Lower leg skin (tissue), 4 donors: ENCODE measurements at regions not wholly inside any gene's neighbourhood (a gene's known extent, or its start where the extent isn't known, plus 50 kb on each side); places are given as distances from the start of the nearest gene placed in this dataset.

Source experiments
- DNase-seq, 2 donors: peaks; one replicate each; pipeline ENCODE4 v3.0.0-alpha.2; 2019; ENCODE audit warnings: low spot score in 2 of 2
- H3K4me3 ChIP-seq: fragments of 200-600 bp; sonication (generic); 2 replicates; pipeline ENCODE4 v1.5.1; 2017; ENCODE audit warnings: mild to moderate bottlenecking, low read depth; ENCODE audit not compliant: poor library complexity, severe bottlenecking
- POLR2A ChIP-seq, 2 donors: fragments of 450-650 bp; IDR thresholded peaks; one replicate each; pipeline ENCODE4 v1.6.1; 2016 to 2017; ENCODE audit warnings: antibody characterized with exemption in 2 of 2, mild to moderate bottlenecking in 1 of 2, moderate library complexity in 1 of 2
- WGBS, 2 donors: methylation state at CpG; one replicate each; pipeline ENCODE4 v1.1.5; 2018; 5-methylcytosine and 5-hydroxymethylcytosine counted together
- intact Hi-C: fragments of 100-400 bp; cut with DNase I; formaldehyde crosslinking; loops from one replicate; pipeline ENCODE4 v1.15.0; 2023; ENCODE audit warnings: low total_unique reads
- TF ChIP-seq, protein P1 (sequence below), 3 donors: fragments of 450-650 bp; IDR thresholded peaks; one replicate each; pipeline ENCODE4 v1.5.1; 2016; ENCODE audit warnings: antibody characterized with exemption in 3 of 3, mild to moderate bottlenecking in 3 of 3, moderate library complexity in 2 of 3

DNA sequence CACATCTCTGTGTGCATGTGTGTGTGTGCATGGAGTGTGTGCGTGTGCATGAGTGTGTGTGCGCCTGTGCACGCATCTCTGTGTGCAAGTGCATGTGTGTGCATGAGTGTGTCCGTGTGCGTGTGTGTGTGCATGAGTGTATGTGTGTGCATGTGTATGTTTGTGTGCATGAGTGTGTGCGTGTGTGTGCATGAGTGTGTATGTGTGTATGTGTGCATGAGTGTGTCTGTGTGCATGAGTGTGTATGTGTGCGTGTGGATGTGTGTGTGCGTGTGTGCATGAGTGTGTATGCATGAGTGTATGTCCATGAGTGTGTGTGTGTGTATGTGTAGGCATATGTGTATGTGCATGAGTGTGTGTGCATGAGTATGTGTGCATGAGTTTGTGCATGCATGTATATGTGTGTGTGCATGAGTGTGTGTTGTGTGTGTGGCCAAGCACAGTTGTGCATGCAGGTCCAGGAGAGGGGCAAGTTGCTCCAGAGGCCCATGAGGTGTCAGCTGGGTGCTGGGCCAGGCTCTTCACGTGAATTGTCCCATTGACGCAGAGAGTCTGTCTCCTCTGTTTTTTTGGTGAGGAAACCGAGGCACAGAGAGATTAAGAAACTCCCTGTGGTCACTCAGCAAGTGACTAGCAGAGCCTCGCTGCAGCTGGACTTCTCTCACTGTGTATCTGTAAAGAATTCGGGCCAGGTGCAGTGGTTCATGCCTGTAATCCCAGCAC is 75.5 kb downstream of the ASB1 start:
- H3K4me3 ChIP-seq, result no peak overlapping the region
- DNase-seq, result peak in 1 of 2 donors; percentile 26
- TF ChIP-seq, protein P1, sequence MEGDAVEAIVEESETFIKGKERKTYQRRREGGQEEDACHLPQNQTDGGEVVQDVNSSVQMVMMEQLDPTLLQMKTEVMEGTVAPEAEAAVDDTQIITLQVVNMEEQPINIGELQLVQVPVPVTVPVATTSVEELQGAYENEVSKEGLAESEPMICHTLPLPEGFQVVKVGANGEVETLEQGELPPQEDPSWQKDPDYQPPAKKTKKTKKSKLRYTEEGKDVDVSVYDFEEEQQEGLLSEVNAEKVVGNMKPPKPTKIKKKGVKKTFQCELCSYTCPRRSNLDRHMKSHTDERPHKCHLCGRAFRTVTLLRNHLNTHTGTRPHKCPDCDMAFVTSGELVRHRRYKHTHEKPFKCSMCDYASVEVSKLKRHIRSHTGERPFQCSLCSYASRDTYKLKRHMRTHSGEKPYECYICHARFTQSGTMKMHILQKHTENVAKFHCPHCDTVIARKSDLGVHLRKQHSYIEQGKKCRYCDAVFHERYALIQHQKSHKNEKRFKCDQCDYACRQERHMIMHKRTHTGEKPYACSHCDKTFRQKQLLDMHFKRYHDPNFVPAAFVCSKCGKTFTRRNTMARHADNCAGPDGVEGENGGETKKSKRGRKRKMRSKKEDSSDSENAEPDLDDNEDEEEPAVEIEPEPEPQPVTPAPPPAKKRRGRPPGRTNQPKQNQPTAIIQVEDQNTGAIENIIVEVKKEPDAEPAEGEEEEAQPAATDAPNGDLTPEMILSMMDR (IDR thresholded peaks at IDR 0.05), result no peak
- no peak for TF ChIP-seq POLR2A (IDR thresholded peaks at IDR 0.05)
- intact Hi-C loops, result no loop called here
- 95 to 97% methylated on average over 13 of the region's 13 CpGs for WGBS, 2 donors

DNA sequence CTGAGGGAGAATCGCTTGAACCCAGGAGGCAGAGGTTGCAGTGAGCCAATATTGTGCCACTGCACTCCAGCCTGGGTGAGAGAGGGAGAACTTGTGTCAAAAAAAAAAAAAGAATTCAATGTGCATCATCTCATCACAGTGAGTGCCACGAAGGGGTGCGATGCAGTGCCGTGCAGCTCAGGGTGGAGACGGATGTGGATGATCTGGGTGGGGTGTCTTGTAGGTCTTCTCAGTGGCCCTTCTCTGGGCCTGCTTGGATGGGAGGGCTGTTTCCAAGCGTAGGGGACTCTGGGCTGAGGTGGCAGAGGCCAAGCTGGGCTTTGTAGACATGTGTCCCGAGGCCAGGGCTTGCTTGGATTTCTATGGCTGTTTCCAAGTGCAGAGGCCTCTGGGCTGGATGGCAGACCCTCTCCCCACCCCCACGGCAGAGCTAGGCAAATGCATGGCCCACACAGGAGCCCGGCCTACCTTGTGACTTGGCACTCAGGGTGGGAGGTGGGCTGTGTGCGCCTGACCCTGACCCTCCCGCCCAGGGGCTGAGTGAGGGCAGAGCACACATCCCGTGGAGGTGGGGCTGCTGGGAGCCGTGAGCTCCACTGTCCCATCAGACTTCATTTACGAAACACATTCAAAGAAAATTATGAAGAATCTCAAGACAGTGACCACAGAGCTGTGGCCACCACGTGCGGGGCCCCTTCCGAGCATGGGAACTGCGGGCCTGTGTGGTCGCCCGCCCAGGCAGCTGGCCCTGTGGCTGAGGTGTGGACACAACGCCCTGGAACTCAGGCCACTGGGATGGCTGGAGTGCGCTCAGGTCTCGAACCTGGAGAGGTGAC is 76.4 kb downstream of the ASB1 start:
- no peak overlapping the region for H3K4me3 ChIP-seq
- 92 to 94% methylated on average over 21 to 23 of the region's 23 CpGs for WGBS, 2 donors
- TF ChIP-seq, protein P1 (IDR thresholded peaks at IDR 0.05), result no peak
- no peak for TF ChIP-seq POLR2A (IDR thresholded peaks at IDR 0.05)
- intact Hi-C loops, result no loop called here
- peak in 1 of 2 donors; percentile 39 for DNase-seq

DNA sequence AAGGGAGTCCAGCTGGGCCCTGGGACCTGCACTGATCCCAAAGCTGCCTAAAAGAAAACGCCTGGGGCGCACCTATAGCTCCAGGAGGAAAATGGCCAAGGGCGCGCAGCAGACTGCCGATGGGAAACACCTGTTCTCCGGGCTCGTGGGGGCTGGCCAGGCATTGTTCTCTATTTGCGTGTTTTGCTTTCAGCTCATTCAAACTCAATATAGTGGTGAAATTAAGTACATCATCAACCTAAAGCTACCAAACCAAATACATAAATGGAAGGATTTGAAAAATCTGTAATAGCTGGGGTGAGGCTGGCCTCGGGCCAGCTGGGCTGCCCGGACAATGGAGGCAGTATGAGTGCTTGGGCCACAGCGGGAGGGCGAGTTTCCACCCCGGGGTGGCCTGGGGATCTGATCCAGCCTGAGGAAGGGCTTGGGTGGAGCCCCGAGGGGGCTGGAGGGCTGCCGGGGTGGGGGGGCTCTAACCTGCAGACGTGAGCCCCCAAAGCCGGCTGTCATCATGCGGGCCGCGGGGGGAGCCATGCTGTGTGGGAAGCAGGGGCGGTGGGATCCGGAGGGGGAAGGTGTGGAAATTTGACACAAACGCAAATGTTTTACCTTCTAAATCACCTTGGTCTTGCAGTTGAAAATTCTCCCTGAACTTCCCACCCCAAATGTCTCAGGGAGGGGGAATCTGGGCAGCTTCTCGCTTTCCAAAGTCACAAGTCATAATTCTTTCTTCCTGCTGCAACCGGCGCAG is 77.6 kb downstream of the ASB1 start:
- 75 to 76% methylated on average over 26 of the region's 26 CpGs for WGBS, 2 donors
- no peak overlapping the region for H3K4me3 ChIP-seq
- intact Hi-C loops, result no loop called here
- DNase-seq, result peak in 1 of 2 donors; percentile 77
- TF ChIP-seq POLR2A (IDR thresholded peaks at IDR 0.05), result no peak
- TF ChIP-seq, protein P1 (IDR thresholded peaks at IDR 0.05), result no peak

DNA sequence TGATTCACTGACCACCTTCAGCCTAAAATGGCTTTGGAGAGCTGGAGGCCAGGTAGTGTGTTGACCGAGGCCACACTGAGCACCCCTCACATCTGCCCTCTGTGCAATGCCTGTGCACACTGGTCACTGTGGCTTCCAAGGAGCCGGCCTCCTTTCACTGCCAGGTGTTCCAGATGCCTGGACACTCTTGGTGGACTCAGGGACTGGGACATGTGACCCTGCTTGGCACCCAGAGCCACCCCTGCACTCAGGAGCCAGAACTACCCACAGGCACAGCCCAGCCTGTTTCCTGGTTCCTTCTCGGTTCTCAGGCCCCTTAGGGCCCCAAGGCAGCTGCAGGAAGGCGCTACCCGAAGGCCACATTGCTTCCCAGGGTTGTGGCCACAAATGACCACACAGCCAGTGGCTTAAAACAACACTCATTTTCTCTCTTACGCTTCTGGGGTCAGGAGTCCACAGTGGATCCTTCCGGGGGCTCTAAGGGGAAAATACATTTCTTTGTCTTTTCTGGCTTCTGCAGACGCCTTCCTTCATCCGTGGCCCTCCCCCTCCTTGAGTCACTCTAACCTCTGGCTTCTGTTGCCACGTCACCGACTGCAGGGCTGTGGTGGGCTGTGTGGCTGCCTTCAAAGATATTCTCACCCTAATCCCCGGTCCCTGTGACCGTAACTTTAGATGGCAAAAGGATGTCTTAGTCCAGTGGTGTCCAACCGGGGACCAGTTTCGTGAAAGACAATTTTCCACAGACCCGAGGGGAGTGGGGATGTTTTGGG is 78.6 kb downstream of the ASB1 start:
- TF ChIP-seq, protein P1 (IDR thresholded peaks at IDR 0.05), result no peak
- no peak for TF ChIP-seq POLR2A (IDR thresholded peaks at IDR 0.05)
- intact Hi-C loops, result no loop called here
- no peak for DNase-seq
- 83 to 84% methylated on average over 16 of the region's 16 CpGs for WGBS, 2 donors
- no peak overlapping the region for H3K4me3 ChIP-seq

DNA sequence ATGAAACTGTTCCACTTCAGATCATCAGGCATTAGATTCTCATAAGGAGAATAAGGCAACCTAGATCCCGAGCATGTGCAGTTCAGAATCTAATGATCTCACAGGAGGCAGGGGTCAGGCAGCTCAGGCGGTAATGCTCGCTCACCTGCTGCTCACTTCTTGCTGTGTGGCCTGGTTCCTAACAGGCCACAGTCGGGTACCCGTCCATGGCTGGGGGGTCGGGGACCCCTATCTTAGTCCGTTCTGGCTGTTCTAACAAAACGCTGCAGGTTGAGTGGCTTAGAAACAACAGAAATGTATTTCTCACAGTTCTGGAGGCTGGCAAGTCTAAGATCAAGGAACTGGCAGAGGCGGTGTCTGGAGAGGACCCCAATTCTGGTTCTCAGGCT is 79.2 kb downstream of the ASB1 start:
- WGBS, 2 donors, result 87 to 89% methylated on average over 9 of the region's 9 CpGs
- no peak overlapping the region for H3K4me3 ChIP-seq
- DNase-seq, result peak in 1 of 2 donors; percentile 45
- TF ChIP-seq POLR2A (IDR thresholded peaks at IDR 0.05), result no peak
- TF ChIP-seq, protein P1 (IDR thresholded peaks at IDR 0.05), result no peak
- intact Hi-C loops, result no loop called here
